Tibial nerve (tissue), 4 donors: ENCODE measurements at regions not wholly inside any gene's neighbourhood (a gene's known extent, or its start where the extent isn't known, plus 50 kb on each side); places are given as distances from the start of the nearest gene placed in this dataset.

Source experiments
- CTCF ChIP-seq, 5 experiments: fragments of 200-600 bp in 3 of 5; fragments of 450-650 bp in 2 of 5; sonication (generic) in 3 of 5; IDR thresholded peaks; one replicate each; pipeline ENCODE4 v1.5.1; 2016 to 2019; ENCODE audit warnings: antibody characterized with exemption in 5 of 5, mild to moderate bottlenecking in 3 of 5, moderate library complexity in 2 of 5
- EP300 ChIP-seq, 2 donors: sonication (generic); formaldehyde crosslinking; IDR thresholded peaks; one replicate each; pipeline ENCODE4 v1.6.1; 2017; ENCODE audit warnings: antibody characterized with exemption in 2 of 2, mild to moderate bottlenecking in 1 of 2
- POLR2A ChIP-seq, 2 donors: fragments of 450-650 bp; IDR thresholded peaks; one replicate each; pipeline ENCODE4 v1.6.1; 2017; ENCODE audit warnings: antibody characterized with exemption in 2 of 2, mild to moderate bottlenecking in 2 of 2, moderate library complexity in 2 of 2

- TF ChIP-seq CTCF (IDR thresholded peaks at IDR 0.05) = no peak
- TF ChIP-seq POLR2A (IDR thresholded peaks at IDR 0.05) = no peak
- TF ChIP-seq EP300 (IDR thresholded peaks at IDR 0.05) = no peak
These were observed 303.0 kb upstream of the KLF4 start for GRCh38 chr9:107792596-107792995.
